AG09309 (cell line): ENCODE measurements at regions not wholly inside any gene's neighbourhood (a gene's known extent, or its start where the extent isn't known, plus 50 kb on each side); places are given as distances from the start of the nearest gene placed in this dataset.
"Not testable (repeated sequence)": the region's sequence is repeated elsewhere in the genome, so short reads cannot be mapped to it uniquely, and the experiment has no call there.

ENCODE experiments used
- DNase-seq: peaks from one replicate; pipeline ENCODE4 v3.0.0-alpha.2; 2010; ENCODE audit warnings: low read depth
- H3K4me3 ChIP-seq: 2 replicates; pipeline ENCODE4 v1.5.1; 2011; ENCODE audit warnings: mild to moderate bottlenecking, low read depth, low read length, moderate library complexity; ENCODE audit not compliant: control insufficient read depth
- CTCF ChIP-seq: IDR thresholded peaks from 2 replicates; pipeline ENCODE4 v1.5.1; 2011; ENCODE audit warnings: mild to moderate bottlenecking, low read depth, low read length, inconsistent platforms; ENCODE audit not compliant: insufficient read depth, control insufficient read depth; ENCODE audit errors: missing control alignments

GRCh38 chr6:85347812-85348211, 102.1 kb upstream of the NT5E start:
- TF ChIP-seq CTCF, result no peak
- no peak overlapping the region for H3K4me3 ChIP-seq
- DNase-seq, result no peak

- TF ChIP-seq CTCF, result no peak
- no peak for DNase-seq
Measured at GRCh38 chr6:85346196-85346595, 103.7 kb upstream of the NT5E start.

GRCh38 chr6:85344996-85345395, 104.9 kb upstream of the NT5E start:
- DNase-seq, result no peak
- no peak for TF ChIP-seq CTCF
- H3K4me3 ChIP-seq, result no peak overlapping the region

More at GRCh38 chr6:85346196-85346595, 103.7 kb upstream of the NT5E start:
- no peak overlapping the region for H3K4me3 ChIP-seq

- no peak for TF ChIP-seq CTCF
- H3K4me3 ChIP-seq, result no peak overlapping the region
- no peak for DNase-seq
Measured at GRCh38 chr6:85343428-85343827, 106.5 kb upstream of the NT5E start.

- no peak for TF ChIP-seq CTCF
- no peak for DNase-seq
- H3K4me3 ChIP-seq, result no peak overlapping the region
Measured at GRCh38 chr6:85329196-85329595, 120.7 kb upstream of the NT5E start.

GRCh38 chr6:85325811-85326210, 124.1 kb upstream of the NT5E start:
- DNase-seq, H3K4me3 ChIP-seq: not testable (repeated sequence)

GRCh38 chr6:85323435-85324040, 126.3 kb upstream of the NT5E start:
- TF ChIP-seq CTCF, result peak; percentile 85
- DNase-seq, result peak; percentile 68
- H3K4me3 ChIP-seq, result no peak overlapping the region
